ENCODE measurements at regions not wholly inside any gene's neighbourhood (a gene's known extent, or its start where the extent isn't known, plus 50 kb on each side); places are given as distances from the start of the nearest gene placed in this dataset.

DNA sequence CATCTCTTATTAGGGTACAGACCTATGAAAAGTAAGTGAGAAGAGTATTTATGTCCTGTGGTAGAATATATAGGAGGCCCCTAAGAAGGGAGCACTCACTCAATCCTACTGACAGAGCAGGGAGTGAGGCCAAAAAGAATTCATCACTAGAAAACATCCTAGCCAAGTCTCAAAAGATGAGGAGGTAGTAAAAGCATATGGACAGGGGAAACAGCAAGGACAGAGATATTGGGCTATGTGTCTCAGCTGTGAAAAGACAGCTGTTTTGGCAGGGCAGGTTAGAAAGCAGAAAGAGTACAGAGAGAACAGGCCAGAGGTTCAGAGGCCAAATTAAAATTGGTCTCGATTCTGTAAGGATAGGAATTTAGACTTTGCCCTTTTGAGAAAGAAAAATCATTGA lies 548.3 kb upstream of the ANKRD30A start (continued):
- TF ChIP-seq CHD7 (IDR thresholded peaks at IDR 0.05; ENCODE audit: insufficient replicate concordance, low read length) (no peak), TBP (IDR thresholded peaks at IDR 0.05; ENCODE audit: low read depth, low read length) (no peak)
